ENCODE measurements at regions not wholly inside any gene's neighbourhood (a gene's known extent, or its start where the extent isn't known, plus 50 kb on each side); places are given as distances from the start of the nearest gene placed in this dataset.
A peak's percentile ranks its signal among the peaks of the same experiment; 100 is the strongest.

- no peaks in the 10 kb centered on the region for H3K36me3 Mint-ChIP-seq (ENCODE audit: unreplicated experiment)
- no peak for TF ChIP-seq CTCF (IDR thresholded peaks at IDR 0.05; ENCODE audit: partially characterized antibody, unreplicated experiment)
- no peak overlapping the region for H3K27ac Mint-ChIP-seq (ENCODE audit: unreplicated experiment)
Observed at GRCh38 chr1:234885601-234886000, 243.0 kb downstream of the TOMM20 start.

GRCh38 chr1:234884701-234885100 lies 243.9 kb downstream of the TOMM20 start:
- Mint-ChIP-seq H3K4me3 (ENCODE audit: unreplicated experiment) (no peak overlapping the region), H3K27ac (ENCODE audit: unreplicated experiment) (no peak overlapping the region), H3K4me1 (ENCODE audit: low read depth, unreplicated experiment) (peaks cover 29% of the 10 kb centered on the region), H3K9me3 (ENCODE audit: unreplicated experiment) (peaks cover 20% of the 10 kb centered on the region), H3K36me3 (ENCODE audit: unreplicated experiment) (no peaks in the 10 kb centered on the region), H3K27me3 (ENCODE audit: unreplicated experiment) (peaks cover 6% of the 10 kb centered on the region)
- DNase-seq: no peak
- TF ChIP-seq CTCF (IDR thresholded peaks at IDR 0.05; ENCODE audit: partially characterized antibody, unreplicated experiment): no peak

More at GRCh38 chr1:234885601-234886000, 243.0 kb downstream of the TOMM20 start:
- H3K4me3 Mint-ChIP-seq (ENCODE audit: unreplicated experiment): no peak overlapping the region
- no peak for DNase-seq
- peaks cover 6% of the 10 kb centered on the region for H3K27me3 Mint-ChIP-seq (ENCODE audit: unreplicated experiment)
- peaks cover 29% of the 10 kb centered on the region for H3K4me1 Mint-ChIP-seq (ENCODE audit: low read depth, unreplicated experiment)
- H3K9me3 Mint-ChIP-seq (ENCODE audit: unreplicated experiment): peaks cover 20% of the 10 kb centered on the region

GRCh38 chr1:234884006-234884405 lies 244.6 kb downstream of the TOMM20 start:
- DNase-seq: no peak
- peak overlapping the region; percentile 20 for H3K4me3 Mint-ChIP-seq (ENCODE audit: unreplicated experiment)
- peaks cover 20% of the 10 kb centered on the region for H3K9me3 Mint-ChIP-seq (ENCODE audit: unreplicated experiment)
- peak overlapping the region; percentile 21 for H3K27ac Mint-ChIP-seq (ENCODE audit: unreplicated experiment)
- H3K4me1 Mint-ChIP-seq (ENCODE audit: low read depth, unreplicated experiment): peaks cover 29% of the 10 kb centered on the region
- H3K36me3 Mint-ChIP-seq (ENCODE audit: unreplicated experiment): no peaks in the 10 kb centered on the region
- no peak for TF ChIP-seq CTCF (IDR thresholded peaks at IDR 0.05; ENCODE audit: partially characterized antibody, unreplicated experiment)
- H3K27me3 Mint-ChIP-seq (ENCODE audit: unreplicated experiment): peaks cover 5% of the 10 kb centered on the region

GRCh38 chr1:234882898-234883297 lies 245.7 kb downstream of the TOMM20 start:
- DNase-seq: no peak
- Mint-ChIP-seq H3K27me3 (ENCODE audit: unreplicated experiment) (peaks cover 5% of the 10 kb centered on the region), H3K27ac (ENCODE audit: unreplicated experiment) (peak overlapping the region; percentile 52), H3K4me1 (ENCODE audit: low read depth, unreplicated experiment) (peaks cover 29% of the 10 kb centered on the region), H3K4me3 (ENCODE audit: unreplicated experiment) (no peak overlapping the region), H3K9me3 (ENCODE audit: unreplicated experiment) (peaks cover 18% of the 10 kb centered on the region), H3K36me3 (ENCODE audit: unreplicated experiment) (no peaks in the 10 kb centered on the region)
- no peak for TF ChIP-seq CTCF (IDR thresholded peaks at IDR 0.05; ENCODE audit: partially characterized antibody, unreplicated experiment)

- DNase-seq: no peak
- Mint-ChIP-seq H3K4me1 (ENCODE audit: low read depth, unreplicated experiment) (peaks cover 23% of the 10 kb centered on the region), H3K4me3 (ENCODE audit: unreplicated experiment) (no peak overlapping the region), H3K36me3 (ENCODE audit: unreplicated experiment) (no peaks in the 10 kb centered on the region), H3K9me3 (ENCODE audit: unreplicated experiment) (peaks cover 17% of the 10 kb centered on the region), H3K27me3 (ENCODE audit: unreplicated experiment) (peaks cover 5% of the 10 kb centered on the region), H3K27ac (ENCODE audit: unreplicated experiment) (peak overlapping the region; percentile 52)
- no peak for TF ChIP-seq CTCF (IDR thresholded peaks at IDR 0.05; ENCODE audit: partially characterized antibody, unreplicated experiment)
Observed at GRCh38 chr1:234881893-234882771, 246.5 kb downstream of the TOMM20 start.
